ENCODE measurements at regions not wholly inside any gene's neighbourhood (a gene's known extent, or its start where the extent isn't known, plus 50 kb on each side); places are given as distances from the start of the nearest gene placed in this dataset.

DNA sequence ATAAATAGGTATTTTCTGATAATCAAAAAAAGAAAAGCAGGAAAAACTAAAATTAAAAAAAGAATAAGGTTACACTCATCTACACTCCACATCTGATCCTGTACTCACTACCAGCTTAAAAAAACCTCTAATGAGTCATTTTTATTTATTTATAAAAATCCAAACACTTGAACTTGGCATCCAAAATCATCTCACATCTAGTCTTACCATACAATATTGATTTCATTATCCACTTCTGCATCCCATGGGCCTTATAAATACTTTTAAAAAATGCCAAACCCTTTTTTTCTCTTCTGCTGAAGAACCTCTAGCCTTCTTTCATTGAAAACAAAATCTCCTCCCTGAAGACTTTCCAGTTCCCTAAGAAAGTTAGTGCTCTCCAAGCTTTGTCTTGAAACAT, 109.7 kb downstream of the TMTC3 start:
- TF ChIP-seq, protein P1, sequence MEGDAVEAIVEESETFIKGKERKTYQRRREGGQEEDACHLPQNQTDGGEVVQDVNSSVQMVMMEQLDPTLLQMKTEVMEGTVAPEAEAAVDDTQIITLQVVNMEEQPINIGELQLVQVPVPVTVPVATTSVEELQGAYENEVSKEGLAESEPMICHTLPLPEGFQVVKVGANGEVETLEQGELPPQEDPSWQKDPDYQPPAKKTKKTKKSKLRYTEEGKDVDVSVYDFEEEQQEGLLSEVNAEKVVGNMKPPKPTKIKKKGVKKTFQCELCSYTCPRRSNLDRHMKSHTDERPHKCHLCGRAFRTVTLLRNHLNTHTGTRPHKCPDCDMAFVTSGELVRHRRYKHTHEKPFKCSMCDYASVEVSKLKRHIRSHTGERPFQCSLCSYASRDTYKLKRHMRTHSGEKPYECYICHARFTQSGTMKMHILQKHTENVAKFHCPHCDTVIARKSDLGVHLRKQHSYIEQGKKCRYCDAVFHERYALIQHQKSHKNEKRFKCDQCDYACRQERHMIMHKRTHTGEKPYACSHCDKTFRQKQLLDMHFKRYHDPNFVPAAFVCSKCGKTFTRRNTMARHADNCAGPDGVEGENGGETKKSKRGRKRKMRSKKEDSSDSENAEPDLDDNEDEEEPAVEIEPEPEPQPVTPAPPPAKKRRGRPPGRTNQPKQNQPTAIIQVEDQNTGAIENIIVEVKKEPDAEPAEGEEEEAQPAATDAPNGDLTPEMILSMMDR (conservative IDR thresholded peaks at IDR 0.05; ENCODE audit: low read length), result no peak
- H3K4me3 ChIP-seq (ENCODE audit: low read length), result no peak overlapping the region

DNA sequence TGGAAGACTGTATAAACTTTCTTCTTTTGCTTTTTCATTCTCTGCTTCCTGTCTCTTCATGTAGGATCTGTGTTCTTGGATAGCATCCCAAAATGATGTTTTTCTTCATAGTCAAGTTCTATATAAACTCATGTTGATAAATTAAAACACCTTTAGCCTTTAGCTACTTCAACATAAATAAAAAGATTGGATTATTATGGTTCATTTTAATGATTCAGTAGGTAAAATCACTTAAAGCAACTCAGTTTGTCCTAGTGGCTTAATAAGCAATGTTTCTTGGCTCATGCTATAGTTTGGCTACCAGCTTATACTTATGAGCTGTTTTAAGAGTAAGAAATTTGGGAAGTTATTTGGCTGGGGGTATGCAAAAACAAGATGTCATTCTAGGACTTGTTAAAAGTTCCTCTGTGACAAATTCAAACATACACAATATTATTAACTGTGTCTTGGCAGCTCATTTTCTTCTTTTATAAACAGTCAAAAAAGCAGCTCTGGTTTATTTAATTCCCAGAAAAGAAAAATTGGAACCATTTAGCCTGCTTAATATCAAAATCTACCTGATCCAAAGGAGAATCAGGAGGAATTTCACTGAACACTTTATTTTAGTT, 111.4 kb downstream of the TMTC3 start:
- no peak overlapping the region for H3K4me3 ChIP-seq (ENCODE audit: low read length)
- TF ChIP-seq, protein P1 (conservative IDR thresholded peaks at IDR 0.05; ENCODE audit: low read length), result no peak
- DNase-seq (ENCODE audit: low read depth), result no peak

More for the DNA sequence above, 109.7 kb downstream of the TMTC3 start:
- peak; percentile 61 for DNase-seq (ENCODE audit: low read depth)

DNA sequence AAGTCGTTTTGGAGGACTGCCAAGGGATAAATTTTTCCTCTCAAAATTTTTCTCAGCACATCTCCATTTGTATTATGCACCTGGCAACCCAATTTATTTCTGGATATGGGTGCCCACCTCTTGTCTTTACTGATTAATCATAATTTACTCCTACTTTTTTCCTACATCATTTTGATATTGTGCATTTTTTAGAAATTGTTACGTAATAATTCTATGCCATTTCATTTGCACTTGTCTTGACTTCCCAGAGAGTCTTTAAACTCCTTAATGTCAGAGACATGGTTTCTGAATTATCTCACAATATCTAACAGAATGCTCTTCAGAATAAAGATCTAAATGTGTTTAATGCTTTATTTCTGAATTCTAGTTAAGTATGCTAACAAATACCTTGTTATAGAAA, 113.1 kb downstream of the TMTC3 start:
- no peak for DNase-seq (ENCODE audit: low read depth)
- H3K4me3 ChIP-seq (ENCODE audit: low read length), result no peak overlapping the region
- TF ChIP-seq, protein P1 (conservative IDR thresholded peaks at IDR 0.05; ENCODE audit: low read length), result no peak

DNA sequence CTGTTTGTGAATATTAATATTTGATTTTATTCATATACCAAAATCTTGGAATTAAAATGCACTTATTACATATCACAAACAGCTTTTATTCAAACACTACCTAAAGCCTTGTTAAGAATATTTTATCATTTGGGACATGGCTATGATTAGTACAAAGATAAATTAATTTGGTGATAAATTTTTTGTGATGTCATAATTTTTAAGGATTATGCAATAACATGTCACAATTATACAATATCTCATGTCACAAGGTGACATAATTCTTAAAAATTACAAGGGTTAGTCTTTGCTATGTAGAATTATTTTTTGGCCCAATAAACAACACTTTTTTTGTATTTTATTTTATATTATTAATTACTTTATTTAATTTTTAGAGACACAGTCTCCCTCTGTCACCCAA, 113.7 kb downstream of the TMTC3 start:
- no peak for DNase-seq (ENCODE audit: low read depth)
- TF ChIP-seq, protein P1 (conservative IDR thresholded peaks at IDR 0.05; ENCODE audit: low read length), result no peak
- H3K4me3 ChIP-seq (ENCODE audit: low read length), result no peak overlapping the region

DNA sequence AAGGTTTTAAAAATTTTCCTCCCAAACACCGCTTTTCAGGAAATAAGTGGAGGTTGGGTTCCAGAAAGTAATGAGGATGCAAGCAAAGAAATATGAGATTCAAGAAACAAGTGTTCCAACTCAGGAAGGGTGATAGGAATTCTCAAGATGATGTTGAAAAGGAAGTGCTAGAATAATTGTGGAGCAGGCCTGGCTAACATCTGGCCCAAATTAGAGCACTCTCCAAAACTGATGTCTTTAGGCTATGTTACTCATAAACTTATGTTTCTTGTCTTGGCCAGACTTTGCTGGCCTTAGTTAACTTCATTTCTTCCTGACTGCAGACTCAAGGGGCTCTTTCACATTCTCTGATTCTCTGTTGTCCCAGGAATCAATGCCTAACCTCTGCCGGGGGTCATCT, 116.3 kb downstream of the TMTC3 start:
- peak; percentile 86 for DNase-seq (ENCODE audit: low read depth)
- TF ChIP-seq, protein P1 (conservative IDR thresholded peaks at IDR 0.05; ENCODE audit: low read length), result no peak
- H3K4me3 ChIP-seq (ENCODE audit: low read length), result no peak overlapping the region

DNA sequence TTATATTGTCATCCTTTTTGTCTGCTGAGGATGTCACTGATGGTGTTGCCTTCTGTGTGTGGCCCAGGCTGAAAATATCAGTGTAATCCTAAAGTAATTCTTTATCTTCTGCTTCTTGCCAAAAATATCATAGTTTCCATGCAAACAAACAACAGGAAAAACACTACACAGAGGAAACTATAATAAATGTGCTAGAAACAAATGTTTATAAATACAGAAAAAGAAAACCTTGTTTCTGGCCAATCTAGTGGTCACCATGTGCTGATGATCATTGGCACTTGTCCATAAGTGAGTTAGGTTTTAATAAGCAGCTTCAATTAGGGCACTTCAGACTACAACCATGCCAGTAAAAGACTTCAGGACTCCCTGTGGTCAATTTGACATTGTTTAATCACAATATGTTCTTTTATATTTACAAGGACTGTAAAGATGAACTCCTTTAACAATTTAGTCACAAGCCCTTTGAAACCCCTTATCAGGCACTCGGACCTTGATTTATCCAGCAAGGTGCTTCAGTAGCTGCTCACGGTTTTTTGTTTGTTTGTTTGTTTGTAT, 124.8 kb downstream of the TMTC3 start:
- TF ChIP-seq, protein P1 (conservative IDR thresholded peaks at IDR 0.05; ENCODE audit: low read length), result no peak
- peak; percentile 55 for DNase-seq (ENCODE audit: low read depth)
- no peak overlapping the region for H3K4me3 ChIP-seq (ENCODE audit: low read length)

DNA sequence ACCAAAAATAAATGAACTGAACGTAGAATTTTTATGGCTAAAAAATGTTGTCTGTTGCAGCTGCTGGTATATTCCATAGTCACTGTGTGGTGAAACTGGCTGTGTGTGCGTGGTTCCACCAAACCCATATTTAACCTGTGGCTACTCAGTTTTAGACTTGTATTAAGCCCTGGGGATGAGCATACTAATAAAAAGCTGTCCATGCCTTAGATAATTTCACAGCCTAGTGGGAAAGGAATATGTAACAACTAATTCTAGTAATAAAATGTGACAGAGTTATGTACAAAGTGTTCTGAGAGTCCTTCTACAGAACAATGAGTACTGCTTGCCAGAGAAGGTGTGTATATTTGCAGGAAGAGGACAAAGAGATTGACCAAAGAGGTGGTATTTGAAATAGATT, 125.5 kb downstream of the TMTC3 start:
- no peak overlapping the region for H3K4me3 ChIP-seq (ENCODE audit: low read length)
- DNase-seq (ENCODE audit: low read depth), result no peak
- TF ChIP-seq, protein P1 (conservative IDR thresholded peaks at IDR 0.05; ENCODE audit: low read length), result no peak
